ENCODE measurements at regions not wholly inside any gene's neighbourhood (a gene's known extent, or its start where the extent isn't known, plus 50 kb on each side); places are given as distances from the start of the nearest gene placed in this dataset.

DNA sequence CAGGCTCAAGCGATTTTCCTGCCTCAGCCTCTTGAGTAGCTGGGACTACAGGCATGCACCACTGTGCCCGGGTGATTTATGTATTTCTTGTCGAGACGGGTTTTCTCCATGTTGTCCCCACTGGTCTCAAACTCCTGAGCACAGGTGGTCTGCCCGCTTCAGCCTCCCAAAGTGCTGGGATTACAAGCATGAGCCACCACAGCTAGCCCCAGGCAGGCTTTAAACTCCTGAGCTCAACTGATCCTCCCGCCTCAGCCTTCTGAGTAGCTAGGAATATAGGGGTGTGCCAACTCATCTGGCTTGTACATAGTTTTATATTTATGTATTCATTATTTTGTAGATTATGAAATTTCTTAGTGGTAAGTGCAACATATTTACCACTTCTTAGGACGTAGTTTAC, 198.8 kb upstream of the MCTP2 start:
- TF ChIP-seq POLR2AphosphoS5 (IDR thresholded peaks at IDR 0.05; ENCODE audit: borderline replicate concordance, low read depth, low read length) (no peak), EZH2 (IDR thresholded peaks at IDR 0.05) (no peak)

Data from SK-N-MC (cell line).